T-cell (primary cell): ENCODE measurements at regions not wholly inside any gene's neighbourhood (a gene's known extent, or its start where the extent isn't known, plus 50 kb on each side); places are given as distances from the start of the nearest gene placed in this dataset.
"Not testable (repeated sequence)": the region's sequence is repeated elsewhere in the genome, so short reads cannot be mapped to it uniquely, and the experiment has no call there.

Experiments used
- ATAC-seq, 4 experiments: fragments of 200-7000 bp in 3 of 4; fragments of 150-1000 bp in 1 of 4; cut with Tn5 transposase; replicated peaks in 1 of 4; 1 replicate in 3 of 4; 2 replicates in 1 of 4; pipeline ENCODE4 v1.10.0; 2021; ENCODE audit warnings: moderate library complexity in 3 of 4, mild to moderate bottlenecking in 2 of 4, moderate number of reproducible peaks in 1 of 4
- CTCF ChIA-PET, 2 donors: fragments of 300-600 bp; sonication (Branson Sonifier 250); formaldehyde crosslinking; loops; one replicate each; lab custom pipeline; 2022; ENCODE audit warnings: antibody characterized with exemption in 2 of 2; lab: Charles Lee
- POLR2A ChIA-PET, 2 donors: fragments of 300-600 bp; sonication (Branson Sonifier 250); formaldehyde crosslinking; loops; one replicate each; lab custom pipeline; 2022; ENCODE audit warnings: antibody characterized with exemption in 2 of 2; lab: Charles Lee
- DNase-seq, 35 experiments: peaks; one replicate each; pipeline versions ENCODE4 v3.0.0 to v3.0.0-alpha.2; 2013 to 2023
- H3K27ac ChIP-seq: one replicate; pipeline ENCODE4 v1.5.1; 2013; ENCODE audit warnings: low read length
- H3K27me3 ChIP-seq, 2 experiments: replicated peaks in 1 of 2; 1 replicate in 1 of 2; 2 replicates in 1 of 2; pipeline versions ENCODE4 v1.6.1 to v1.7.0; 2013; ENCODE audit warnings: low read length in 1 of 2, mixed read lengths in 1 of 2; ENCODE audit not compliant: control insufficient read depth in 2 of 2, insufficient read depth in 2 of 2; ENCODE audit errors: extremely low read depth in 1 of 2
- H3K36me3 ChIP-seq, 2 donors: 1 replicate in 1 of 2; 2 replicates in 1 of 2; pipeline versions ENCODE4 v1.6.1 to v1.7.0; 2013; ENCODE audit warnings: low read length in 1 of 2; ENCODE audit not compliant: control insufficient read depth in 2 of 2, insufficient read depth in 1 of 2; ENCODE audit errors: extremely low read depth in 1 of 2
- H3K4me1 ChIP-seq, 2 experiments: 1 replicate in 1 of 2; 2 replicates in 1 of 2; pipeline versions ENCODE4 v1.6.1 to v1.7.0; 2013; ENCODE audit warnings: low read length in 2 of 2, mixed read lengths in 1 of 2; ENCODE audit not compliant: insufficient read depth in 2 of 2, control insufficient read depth in 1 of 2; ENCODE audit errors: extremely low read depth in 1 of 2
- H3K4me3 ChIP-seq, 2 donors: 1 replicate in 1 of 2; 2 replicates in 1 of 2; pipeline versions ENCODE4 v1.5.1 to v1.7.0; 2013; ENCODE audit warnings: mild to moderate bottlenecking in 2 of 2, low read length in 1 of 2, moderate library complexity in 1 of 2; ENCODE audit not compliant: control insufficient read depth in 1 of 2; ENCODE audit errors: extremely low read depth in 1 of 2
- H3K9me3 ChIP-seq: 2 replicates; pipeline ENCODE4 v1.7.0; 2013
- H3K27ac Mint-ChIP-seq, 2 donors: one replicate each; pipeline ENCODE4 v1.8.0; 2020 to 2021; ENCODE audit warnings: mild to moderate bottlenecking in 2 of 2, mixed read lengths in 2 of 2
- H3K27me3 Mint-ChIP-seq, 2 donors: one replicate each; pipeline ENCODE4 v1.8.0; 2021 to 2022; ENCODE audit warnings: mixed read lengths in 2 of 2
- H3K36me3 Mint-ChIP-seq: one replicate; pipeline ENCODE4 v1.8.0; 2021; ENCODE audit warnings: mixed read lengths
- H3K4me1 Mint-ChIP-seq, 3 donors: one replicate each; pipeline ENCODE4 v1.8.0; 2020 to 2022; ENCODE audit warnings: mixed read lengths in 3 of 3, mild to moderate bottlenecking in 1 of 3
- H3K4me3 Mint-ChIP-seq, 3 donors: one replicate each; pipeline ENCODE4 v1.8.0; 2020 to 2022; ENCODE audit warnings: mild to moderate bottlenecking in 3 of 3, mixed read lengths in 3 of 3, moderate library complexity in 3 of 3
- H3K9me3 Mint-ChIP-seq, 3 donors: one replicate each; pipeline ENCODE4 v1.8.0; 2020 to 2022; ENCODE audit warnings: mixed read lengths in 3 of 3
- WGBS: methylation state at CpG from one replicate; pipeline ENCODE4 v1.1.5; 2013; ENCODE audit warnings: missing lambda C conversion rate; ENCODE audit not compliant: insufficient coverage; 5-methylcytosine and 5-hydroxymethylcytosine counted together

GRCh38 chr6:85298553-85298952, 151.3 kb upstream of the NT5E start:
- H3K27ac ChIP-seq = no peak overlapping the region
- no peak overlapping the region for H3K4me3 ChIP-seq
- POLR2A ChIA-PET = no interaction called here
- H3K27me3 ChIP-seq = peaks cover 0 to 2% of the 10 kb centered on the region in 2 experiments
- no peaks in the 10 kb centered on the region for H3K9me3 Mint-ChIP-seq
- H3K4me3 Mint-ChIP-seq = no peak overlapping the region
- no peak overlapping the region for H3K27ac Mint-ChIP-seq
- H3K4me1 Mint-ChIP-seq = no peaks in the 10 kb centered on the region
- H3K36me3 ChIP-seq = no peaks in the 10 kb centered on the region
- H3K4me1 ChIP-seq = no peaks in the 10 kb centered on the region
- WGBS = 79% methylated on average over 2 of the region's 3 CpGs
- no peaks in the 10 kb centered on the region for H3K36me3 Mint-ChIP-seq
- ATAC-seq (no peak), DNase-seq (no peak)
- peaks cover 0 to 4% of the 10 kb centered on the region in 2 donors for H3K27me3 Mint-ChIP-seq
- H3K9me3 ChIP-seq = no peaks in the 10 kb centered on the region
- CTCF ChIA-PET = no interaction called here

GRCh38 chr6:85291326-85291725, 158.6 kb upstream of the NT5E start:
- H3K4me1 ChIP-seq = no peaks in the 10 kb centered on the region
- H3K27ac ChIP-seq = no peak overlapping the region
- no peak for DNase-seq
- 56% methylated on average over 1 of the region's 3 CpGs for WGBS
- no peaks in the 10 kb centered on the region for H3K36me3 ChIP-seq
- Mint-ChIP-seq H3K4me1 (no peaks in the 10 kb centered on the region), H3K9me3 (peaks cover 0 to 2% (median 0%) of the 10 kb centered on the region in 3 donors), H3K27me3 (peaks cover 0 to 8% of the 10 kb centered on the region in 2 donors), H3K4me3 (no peak overlapping the region), H3K27ac (no peak overlapping the region), H3K36me3 (no peaks in the 10 kb centered on the region)
- POLR2A ChIA-PET = no interaction called here
- no peak for ATAC-seq
- no peak overlapping the region for H3K4me3 ChIP-seq
- CTCF ChIA-PET = interaction anchor here in 1 of 2 donors (0.6 kb wide), 1 partner anchor 101 kb away, joined by 5 read pairs; no protein-coding TSS in a partner anchor
- no peaks in the 10 kb centered on the region for H3K9me3 ChIP-seq
- H3K27me3 ChIP-seq = peaks cover 2 to 3% of the 10 kb centered on the region in 2 experiments

- Histone ChIP-seq H3K27me3 (peaks cover 0 to 3% of the 10 kb centered on the region in 2 experiments), H3K36me3 (no peaks in the 10 kb centered on the region), H3K27ac (no peak overlapping the region), H3K4me1 (no peaks in the 10 kb centered on the region), H3K4me3 (no peak overlapping the region), H3K9me3 (no peaks in the 10 kb centered on the region)
- no peak for DNase-seq
- ChIA-PET CTCF (no interaction called here), POLR2A (no interaction called here)
- H3K27ac Mint-ChIP-seq = no peak overlapping the region
- no peaks in the 10 kb centered on the region for H3K4me1 Mint-ChIP-seq
- no peaks in the 10 kb centered on the region for H3K36me3 Mint-ChIP-seq
- ATAC-seq = no peak
- no peak overlapping the region for H3K4me3 Mint-ChIP-seq
- H3K27me3 Mint-ChIP-seq = peaks cover 3 to 7% of the 10 kb centered on the region in 2 donors
- 67% methylated on average over 6 of the region's 9 CpGs for WGBS
- H3K9me3 Mint-ChIP-seq = peaks cover 0 to 3% (median 2%) of the 10 kb centered on the region in 3 donors
These were observed 162.2 kb upstream of the NT5E start for GRCh38 chr6:85287654-85288053.

- Mint-ChIP-seq H3K36me3 (no peaks in the 10 kb centered on the region), H3K27ac (no peak overlapping the region), H3K27me3 (peaks cover 3 to 7% of the 10 kb centered on the region in 2 donors), H3K4me1 (no peaks in the 10 kb centered on the region), H3K9me3 (peaks cover 0 to 3% (median 2%) of the 10 kb centered on the region in 3 donors), H3K4me3 (no peak overlapping the region)
- ATAC-seq (no peak), DNase-seq (no peak)
- POLR2A ChIA-PET = no interaction called here
- Histone ChIP-seq H3K4me1 (no peaks in the 10 kb centered on the region), H3K4me3 (no peak overlapping the region), H3K36me3 (no peaks in the 10 kb centered on the region), H3K27ac (no peak overlapping the region), H3K27me3 (peaks cover 0 to 3% of the 10 kb centered on the region in 2 experiments), H3K9me3 (no peaks in the 10 kb centered on the region)
- CTCF ChIA-PET = no interaction called here
- no CpG with 5 or more reads among the region's 3 CpGs for WGBS
These were observed 162.7 kb upstream of the NT5E start for GRCh38 chr6:85287158-85287557.

GRCh38 chr6:85286507-85286906, 163.4 kb upstream of the NT5E start:
- H3K9me3 Mint-ChIP-seq, H3K36me3 Mint-ChIP-seq, H3K4me3 Mint-ChIP-seq, DNase-seq, H3K4me3 ChIP-seq, H3K27me3 ChIP-seq, H3K4me1 Mint-ChIP-seq, H3K36me3 ChIP-seq, ATAC-seq, H3K9me3 ChIP-seq, H3K27ac Mint-ChIP-seq, H3K27me3 Mint-ChIP-seq, H3K27ac ChIP-seq, POLR2A ChIA-PET, H3K4me1 ChIP-seq: not testable (repeated sequence)
- CTCF ChIA-PET = interaction anchor here in 1 of 2 donors (0.6 kb wide), 1 partner anchor 76 kb away, joined by 3 read pairs; no protein-coding TSS in a partner anchor

- Mint-ChIP-seq H3K4me3 (no peak overlapping the region), H3K36me3 (no peaks in the 10 kb centered on the region), H3K4me1 (no peaks in the 10 kb centered on the region), H3K27me3 (peaks cover 3 to 7% of the 10 kb centered on the region in 2 donors), H3K27ac (no peak overlapping the region), H3K9me3 (peaks cover 0 to 3% (median 2%) of the 10 kb centered on the region in 3 donors)
- Histone ChIP-seq H3K27ac (no peak overlapping the region), H3K4me3 (no peak overlapping the region), H3K36me3 (no peaks in the 10 kb centered on the region), H3K4me1 (no peaks in the 10 kb centered on the region), H3K27me3 (peaks cover 0 to 3% of the 10 kb centered on the region in 2 experiments), H3K9me3 (no peaks in the 10 kb centered on the region)
- DNase-seq (no peak), ATAC-seq (no peak)
- ChIA-PET CTCF (no interaction called here), POLR2A (no interaction called here)
- 95% methylated on average over 4 of the region's 22 CpGs for WGBS
These were observed 163.9 kb upstream of the NT5E start for GRCh38 chr6:85285934-85286333.

- 81% methylated on average over 3 of the region's 6 CpGs for WGBS
- DNase-seq = no peak
- no peak overlapping the region for H3K27ac Mint-ChIP-seq
- Histone ChIP-seq H3K4me3 (no peak overlapping the region), H3K36me3 (no peaks in the 10 kb centered on the region), H3K27ac (no peak overlapping the region), H3K4me1 (no peaks in the 10 kb centered on the region), H3K27me3 (peaks cover 0 to 3% of the 10 kb centered on the region in 2 experiments), H3K9me3 (no peaks in the 10 kb centered on the region)
- peaks cover 0 to 3% (median 0%) of the 10 kb centered on the region in 3 donors for H3K9me3 Mint-ChIP-seq
- POLR2A ChIA-PET = no interaction called here
- no peak for ATAC-seq
- no peaks in the 10 kb centered on the region for H3K36me3 Mint-ChIP-seq
- H3K4me1 Mint-ChIP-seq = no peaks in the 10 kb centered on the region
- CTCF ChIA-PET = no interaction called here
- H3K4me3 Mint-ChIP-seq = no peak overlapping the region
- peaks cover 3 to 7% of the 10 kb centered on the region in 2 donors for H3K27me3 Mint-ChIP-seq
These were observed 164.8 kb upstream of the NT5E start for GRCh38 chr6:85285114-85285513.
